Glomerular visceral epithelial cell (primary cell): ENCODE measurements at regions not wholly inside any gene's neighbourhood (a gene's known extent, or its start where the extent isn't known, plus 50 kb on each side); places are given as distances from the start of the nearest gene placed in this dataset.

Source experiments
- DNase-seq: peaks from one replicate; pipeline ENCODE4 v3.0.0-alpha.2; 2016; ENCODE audit errors: extremely low spot score

GRCh38 chr10:78514459-78514858, 480.8 kb downstream of the RPS24 start:
- DNase-seq = no peak

GRCh38 chr10:78515038-78515872, 481.6 kb downstream of the RPS24 start:
- DNase-seq = no peak

GRCh38 chr10:78515873-78516153, 482.1 kb downstream of the RPS24 start:
- no peak for DNase-seq

GRCh38 chr10:78516236-78516635, 482.6 kb downstream of the RPS24 start:
- no peak for DNase-seq

- DNase-seq = no peak
Observed at GRCh38 chr10:78516756-78517155, 483.1 kb downstream of the RPS24 start.

- DNase-seq = no peak
Observed at GRCh38 chr10:78518224-78518623, 484.6 kb downstream of the RPS24 start.

GRCh38 chr10:78520737-78521430, 487.2 kb downstream of the RPS24 start:
- peak; percentile 25 for DNase-seq

- DNase-seq = no peak
Observed at GRCh38 chr10:78523453-78523852, 489.8 kb downstream of the RPS24 start.

GRCh38 chr10:78524342-78524741, 490.7 kb downstream of the RPS24 start:
- DNase-seq = no peak

GRCh38 chr10:78524941-78525340, 491.3 kb downstream of the RPS24 start:
- no peak for DNase-seq

- DNase-seq = no peak
Observed at GRCh38 chr10:78526347-78526746, 492.7 kb downstream of the RPS24 start.

GRCh38 chr10:78527296-78527695, 493.6 kb downstream of the RPS24 start:
- DNase-seq = no peak

- no peak for DNase-seq
Observed at GRCh38 chr10:78528749-78529204, 495.1 kb downstream of the RPS24 start.

GRCh38 chr10:78529262-78529661, 495.6 kb downstream of the RPS24 start:
- no peak for DNase-seq

- no peak for DNase-seq
Observed at GRCh38 chr10:78531088-78531487, 497.4 kb downstream of the RPS24 start.

GRCh38 chr10:78532480-78533042, 498.9 kb downstream of the RPS24 start:
- DNase-seq = no peak

GRCh38 chr10:78533098-78533497, 499.4 kb downstream of the RPS24 start:
- DNase-seq = no peak

- no peak for DNase-seq
Observed at GRCh38 chr10:78533776-78534175, 500.1 kb downstream of the RPS24 start.

- DNase-seq = no peak
Observed at GRCh38 chr10:78535716-78536218, 502.1 kb downstream of the RPS24 start.

GRCh38 chr10:78537018-78537417, 503.4 kb downstream of the RPS24 start:
- no peak for DNase-seq

GRCh38 chr10:78539247-78539766, 505.6 kb downstream of the RPS24 start:
- no peak for DNase-seq

GRCh38 chr10:78540355-78541076, 506.9 kb downstream of the RPS24 start:
- DNase-seq = no peak
